ENCODE measurements at regions not wholly inside any gene's neighbourhood (a gene's known extent, or its start where the extent isn't known, plus 50 kb on each side); places are given as distances from the start of the nearest gene placed in this dataset.

DNA sequence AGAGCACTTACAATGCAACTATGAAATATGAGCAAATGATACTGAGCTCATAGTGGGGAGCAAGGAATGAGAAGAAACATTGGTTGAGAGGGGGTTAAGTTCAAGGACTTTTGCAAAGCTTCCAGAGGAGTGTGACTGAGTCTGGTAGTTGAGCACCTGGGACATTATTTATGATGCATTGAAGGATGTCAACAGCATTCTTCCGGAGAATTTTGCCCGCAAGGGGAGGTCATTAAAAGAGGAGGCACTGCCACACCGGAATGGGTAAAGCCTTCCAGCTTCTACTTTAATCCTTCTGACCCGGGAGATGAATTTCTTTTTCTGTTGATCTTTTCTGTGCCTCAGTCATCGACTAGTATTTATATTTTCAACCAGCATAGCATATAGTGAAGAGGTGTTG is 208.4 kb upstream of the CAMK1G start:
- H3K4me1 Mint-ChIP-seq: no peaks in the 10 kb centered on the region
- no peak overlapping the region for H3K4me3 Mint-ChIP-seq
- no peak for ATAC-seq
- H3K27ac Mint-ChIP-seq: no peak overlapping the region
- H3K9me3 Mint-ChIP-seq: no peaks in the 10 kb centered on the region
- DNase-seq (ENCODE audit: low spot score in 2 of 2): no peak
- no peaks in the 10 kb centered on the region for H3K36me3 Mint-ChIP-seq

- H3K36me3 Mint-ChIP-seq: no peaks in the 10 kb centered on the region
- no peaks in the 10 kb centered on the region for H3K9me3 Mint-ChIP-seq
- ATAC-seq: no peak
- no peak for DNase-seq (ENCODE audit: low spot score in 2 of 2)
- H3K4me3 Mint-ChIP-seq: no peak overlapping the region
- no peak overlapping the region for H3K27ac Mint-ChIP-seq
- no peaks in the 10 kb centered on the region for H3K4me1 Mint-ChIP-seq
Observed at GRCh38 chr1:209375671-209376365, 207.7 kb upstream of the CAMK1G start.

DNA sequence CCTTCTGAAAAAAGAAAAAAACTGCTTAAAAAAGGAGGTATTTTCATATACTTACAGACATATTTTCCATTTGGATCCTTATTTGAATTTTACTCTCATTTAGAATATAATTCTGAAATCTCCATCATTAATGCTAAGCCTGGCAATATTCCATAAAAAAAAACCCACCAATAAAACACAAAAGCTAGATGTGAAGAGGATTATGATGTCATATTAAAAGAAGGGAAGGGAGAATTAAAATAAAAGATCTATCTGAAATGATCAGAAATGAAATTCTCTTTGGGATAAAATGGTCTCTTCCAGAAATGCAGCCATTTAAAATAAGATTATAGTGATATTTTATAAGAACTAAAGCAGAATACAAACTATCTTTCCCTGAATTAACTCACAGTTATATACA is 206.7 kb upstream of the CAMK1G start:
- Mint-ChIP-seq H3K36me3 (no peaks in the 10 kb centered on the region), H3K4me3 (no peak overlapping the region), H3K9me3 (no peaks in the 10 kb centered on the region), H3K4me1 (no peaks in the 10 kb centered on the region), H3K27ac (no peak overlapping the region)
- ATAC-seq (no peak), DNase-seq (ENCODE audit: low spot score in 2 of 2) (no peak)

DNA sequence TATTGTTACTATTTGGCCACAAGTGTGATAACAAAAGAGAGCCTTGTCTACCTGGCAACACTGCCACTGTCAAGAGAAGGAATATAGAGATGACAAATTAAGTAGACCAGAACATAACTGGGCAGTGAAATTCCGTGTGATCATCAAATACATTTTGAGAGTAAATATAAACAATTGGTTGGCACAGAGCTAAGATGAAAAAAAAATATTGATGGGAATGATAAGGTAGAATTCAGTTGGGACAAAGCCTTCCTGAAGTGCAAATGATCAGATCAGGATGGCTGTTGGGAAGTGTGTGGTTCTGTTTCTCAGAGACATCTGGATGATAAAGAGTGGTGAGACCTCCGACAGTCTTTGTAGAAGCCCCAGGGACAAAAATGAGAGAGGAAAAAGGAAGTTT is 205.5 kb upstream of the CAMK1G start:
- no peak for DNase-seq (ENCODE audit: low spot score in 2 of 2)
- ATAC-seq: no peak
- Mint-ChIP-seq H3K27ac (no peak overlapping the region), H3K4me1 (no peaks in the 10 kb centered on the region), H3K4me3 (no peak overlapping the region), H3K36me3 (no peaks in the 10 kb centered on the region), H3K9me3 (no peaks in the 10 kb centered on the region)

DNA sequence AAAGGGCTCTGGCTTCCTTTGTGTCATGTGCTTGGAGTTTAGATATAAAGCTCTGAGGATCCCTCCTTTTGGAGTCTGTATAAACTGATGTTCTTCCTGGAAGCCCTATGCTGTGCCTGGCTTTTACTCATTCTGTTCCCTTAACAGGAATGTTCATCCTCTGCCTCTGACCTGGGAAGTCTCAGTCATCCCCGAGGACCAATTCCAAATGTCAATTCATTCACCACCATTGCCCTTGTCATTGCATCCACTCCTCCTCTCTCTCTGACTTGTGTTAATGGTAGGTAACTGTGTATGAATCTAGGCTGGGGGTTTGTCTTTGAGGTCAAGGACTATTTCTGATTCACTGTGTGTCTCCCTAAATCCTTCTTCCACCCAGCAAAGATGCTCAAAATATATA is 204.2 kb upstream of the CAMK1G start:
- no peaks in the 10 kb centered on the region for H3K9me3 Mint-ChIP-seq
- H3K4me3 Mint-ChIP-seq: no peak overlapping the region
- DNase-seq (ENCODE audit: low spot score in 2 of 2): no peak
- no peaks in the 10 kb centered on the region for H3K4me1 Mint-ChIP-seq
- no peak overlapping the region for H3K27ac Mint-ChIP-seq
- no peaks in the 10 kb centered on the region for H3K36me3 Mint-ChIP-seq
- ATAC-seq: no peak

DNA sequence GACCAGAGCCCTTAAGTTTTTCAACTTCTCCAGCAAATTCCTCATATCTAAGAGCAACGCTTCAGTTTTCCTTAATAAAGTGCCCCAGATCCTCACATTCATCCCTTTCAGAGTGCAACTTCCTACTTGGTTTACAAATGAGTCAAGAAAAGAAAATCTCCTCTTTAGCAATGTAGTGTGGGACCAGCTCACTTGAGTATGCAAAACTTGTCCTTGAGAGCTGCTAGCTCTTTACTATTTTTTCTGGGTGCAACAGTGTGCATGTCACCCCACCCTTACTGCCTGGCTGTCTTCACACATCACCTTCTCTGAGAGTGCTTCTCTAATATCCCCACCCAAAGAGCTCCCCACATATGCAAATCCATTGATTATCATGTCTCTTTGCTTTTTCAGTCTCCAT is 203.1 kb upstream of the CAMK1G start:
- H3K4me3 Mint-ChIP-seq: no peak overlapping the region

GRCh38 chr1:209382231-209383100 is 201.0 kb upstream of the CAMK1G start:
- H3K4me3 Mint-ChIP-seq: no peak overlapping the region
- H3K36me3 Mint-ChIP-seq: no peaks in the 10 kb centered on the region
- no peaks in the 10 kb centered on the region for H3K9me3 Mint-ChIP-seq
- ATAC-seq (no peak), DNase-seq (ENCODE audit: low spot score in 2 of 2) (no peak)
- no peak overlapping the region for H3K27ac Mint-ChIP-seq
- H3K4me1 Mint-ChIP-seq: no peaks in the 10 kb centered on the region

More for the DNA sequence above, 203.1 kb upstream of the CAMK1G start:
- no peak overlapping the region for H3K27ac Mint-ChIP-seq
- ATAC-seq (no peak), DNase-seq (ENCODE audit: low spot score in 2 of 2) (no peak)
- H3K9me3 Mint-ChIP-seq: no peaks in the 10 kb centered on the region
- no peaks in the 10 kb centered on the region for H3K4me1 Mint-ChIP-seq
- H3K36me3 Mint-ChIP-seq: no peaks in the 10 kb centered on the region

GRCh38 chr1:209383422-209383821 is 200.1 kb upstream of the CAMK1G start:
- Mint-ChIP-seq H3K9me3 (no peaks in the 10 kb centered on the region), H3K27ac (no peak overlapping the region), H3K4me3 (no peak overlapping the region), H3K36me3 (no peaks in the 10 kb centered on the region), H3K4me1 (no peaks in the 10 kb centered on the region)
- DNase-seq (ENCODE audit: low spot score in 2 of 2): no peak
- ATAC-seq: no peak

DNA sequence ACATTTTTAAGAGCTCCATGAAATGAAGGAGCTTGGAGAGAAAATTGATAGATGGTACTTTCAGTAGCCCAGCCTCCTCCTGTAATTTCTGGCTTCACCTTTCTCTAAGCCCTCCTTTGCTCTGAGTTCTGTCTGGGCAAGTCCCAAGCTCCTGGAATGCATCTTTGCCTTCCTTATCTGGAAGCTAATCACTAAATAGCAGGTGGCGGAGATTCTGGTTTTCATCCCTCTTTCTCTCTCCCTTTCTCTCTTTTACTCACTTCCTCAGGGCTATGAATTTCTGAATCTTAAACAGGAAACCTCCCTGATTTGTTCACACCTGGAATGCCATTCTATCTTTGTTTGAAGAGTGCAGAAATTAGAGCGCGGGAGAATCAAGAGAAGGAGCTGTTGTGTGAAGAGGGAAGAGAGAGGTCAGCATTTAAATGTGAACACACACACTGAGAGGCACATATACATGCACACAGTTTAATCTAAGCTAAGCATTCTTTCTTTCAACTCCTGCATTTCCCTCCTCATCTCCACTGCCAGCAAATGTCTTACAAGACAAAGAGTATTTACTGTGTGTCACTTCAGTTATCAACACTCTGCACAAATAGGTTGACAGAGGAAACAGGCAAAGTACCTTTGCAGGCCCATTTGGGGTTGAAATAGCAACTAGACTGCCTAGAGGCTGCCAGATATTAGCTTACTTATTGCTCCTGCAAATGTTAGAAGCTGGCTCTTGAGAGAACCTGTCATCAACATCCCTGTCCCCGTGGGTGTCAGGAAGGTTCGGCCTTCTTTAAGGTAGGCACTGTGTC is 199.4 kb upstream of the CAMK1G start:
- Mint-ChIP-seq H3K36me3 (no peaks in the 10 kb centered on the region), H3K27ac (no peak overlapping the region), H3K4me3 (no peak overlapping the region), H3K9me3 (no peaks in the 10 kb centered on the region), H3K4me1 (no peaks in the 10 kb centered on the region)
- DNase-seq (ENCODE audit: low spot score in 2 of 2): no peak
- ATAC-seq: no peak

- DNase-seq (ENCODE audit: low spot score in 2 of 2) (no peak), ATAC-seq (no peak)
- Mint-ChIP-seq H3K9me3 (no peaks in the 10 kb centered on the region), H3K27ac (no peak overlapping the region), H3K36me3 (no peaks in the 10 kb centered on the region), H3K4me3 (no peak overlapping the region), H3K4me1 (no peaks in the 10 kb centered on the region)
Observed at GRCh38 chr1:209384710-209385550, 198.6 kb upstream of the CAMK1G start.

GRCh38 chr1:209386156-209386555 is 197.4 kb upstream of the CAMK1G start:
- ATAC-seq: no peak
- Mint-ChIP-seq H3K4me3 (no peak overlapping the region), H3K9me3 (no peaks in the 10 kb centered on the region), H3K27ac (no peak overlapping the region), H3K36me3 (no peaks in the 10 kb centered on the region), H3K4me1 (no peaks in the 10 kb centered on the region)
- no peak for DNase-seq (ENCODE audit: low spot score in 2 of 2)

- Mint-ChIP-seq H3K36me3 (no peaks in the 10 kb centered on the region), H3K27ac (no peak overlapping the region), H3K4me3 (no peak overlapping the region), H3K9me3 (no peaks in the 10 kb centered on the region), H3K4me1 (no peaks in the 10 kb centered on the region)
- DNase-seq (ENCODE audit: low spot score in 2 of 2): no peak
- no peak for ATAC-seq
Observed at GRCh38 chr1:209387271-209387968, 196.1 kb upstream of the CAMK1G start.

GRCh38 chr1:209387969-209388329 is 195.6 kb upstream of the CAMK1G start:
- H3K4me1 Mint-ChIP-seq: no peaks in the 10 kb centered on the region
- H3K9me3 Mint-ChIP-seq: no peaks in the 10 kb centered on the region
- no peaks in the 10 kb centered on the region for H3K36me3 Mint-ChIP-seq
- ATAC-seq: no peak
- no peak overlapping the region for H3K27ac Mint-ChIP-seq
- no peak for DNase-seq (ENCODE audit: low spot score in 2 of 2)
- no peak overlapping the region for H3K4me3 Mint-ChIP-seq

GRCh38 chr1:209388358-209388757 is 195.2 kb upstream of the CAMK1G start:
- Mint-ChIP-seq H3K9me3 (no peaks in the 10 kb centered on the region), H3K4me1 (no peaks in the 10 kb centered on the region), H3K27ac (no peak overlapping the region), H3K4me3 (no peak overlapping the region), H3K36me3 (no peaks in the 10 kb centered on the region)
- no peak for DNase-seq (ENCODE audit: low spot score in 2 of 2)
- no peak for ATAC-seq
